ENCODE measurements at regions not wholly inside any gene's neighbourhood (a gene's known extent, or its start where the extent isn't known, plus 50 kb on each side); places are given as distances from the start of the nearest gene placed in this dataset.

- H3K27ac Mint-ChIP-seq (ENCODE audit: unreplicated experiment), result no peak overlapping the region
- H3K4me3 Mint-ChIP-seq (ENCODE audit: unreplicated experiment), result no peak overlapping the region
- TF ChIP-seq CTCF (IDR thresholded peaks at IDR 0.05), result peak; percentile 90
- H3K36me3 Mint-ChIP-seq (ENCODE audit: unreplicated experiment), result no peaks in the 10 kb centered on the region
- no peaks in the 10 kb centered on the region for H3K4me1 Mint-ChIP-seq (ENCODE audit: unreplicated experiment)
- H3K9me3 Mint-ChIP-seq (ENCODE audit: unreplicated experiment), result no peaks in the 10 kb centered on the region
- no peaks in the 10 kb centered on the region for H3K27me3 Mint-ChIP-seq (ENCODE audit: unreplicated experiment)
- no peak for DNase-seq (ENCODE audit: extremely low spot score, unreplicated experiment)
Observed at GRCh38 chr12:89051065-89051677, 301.1 kb downstream of the DUSP6 start.

- H3K27me3 Mint-ChIP-seq (ENCODE audit: unreplicated experiment), result no peaks in the 10 kb centered on the region
Observed at GRCh38 chr12:89047856-89048418, 304.4 kb downstream of the DUSP6 start.

GRCh38 chr12:89041078-89041477, 311.2 kb downstream of the DUSP6 start:
- H3K9me3 Mint-ChIP-seq (ENCODE audit: unreplicated experiment), result peaks cover 4% of the 10 kb centered on the region
- no peak for DNase-seq (ENCODE audit: extremely low spot score, unreplicated experiment)
- no peak overlapping the region for H3K4me3 Mint-ChIP-seq (ENCODE audit: unreplicated experiment)
- H3K4me1 Mint-ChIP-seq (ENCODE audit: unreplicated experiment), result peaks cover 16% of the 10 kb centered on the region
- no peaks in the 10 kb centered on the region for H3K27me3 Mint-ChIP-seq (ENCODE audit: unreplicated experiment)
- no peaks in the 10 kb centered on the region for H3K36me3 Mint-ChIP-seq (ENCODE audit: unreplicated experiment)
- H3K27ac Mint-ChIP-seq (ENCODE audit: unreplicated experiment), result no peak overlapping the region
- no peak for TF ChIP-seq CTCF (IDR thresholded peaks at IDR 0.05)

More at GRCh38 chr12:89047856-89048418, 304.4 kb downstream of the DUSP6 start:
- Mint-ChIP-seq H3K4me3 (ENCODE audit: unreplicated experiment) (no peak overlapping the region), H3K9me3 (ENCODE audit: unreplicated experiment) (no peaks in the 10 kb centered on the region), H3K27ac (ENCODE audit: unreplicated experiment) (no peak overlapping the region), H3K4me1 (ENCODE audit: unreplicated experiment) (no peaks in the 10 kb centered on the region), H3K36me3 (ENCODE audit: unreplicated experiment) (no peaks in the 10 kb centered on the region)
- TF ChIP-seq CTCF (IDR thresholded peaks at IDR 0.05), result no peak
- DNase-seq (ENCODE audit: extremely low spot score, unreplicated experiment), result no peak

GRCh38 chr12:89040146-89040964, 311.9 kb downstream of the DUSP6 start:
- DNase-seq (ENCODE audit: extremely low spot score, unreplicated experiment), result peak; percentile 87
- H3K4me1 Mint-ChIP-seq (ENCODE audit: unreplicated experiment), result peaks cover 16% of the 10 kb centered on the region
- no peaks in the 10 kb centered on the region for H3K27me3 Mint-ChIP-seq (ENCODE audit: unreplicated experiment)
- H3K9me3 Mint-ChIP-seq (ENCODE audit: unreplicated experiment), result peaks cover 4% of the 10 kb centered on the region
- no peak for TF ChIP-seq CTCF (IDR thresholded peaks at IDR 0.05)
- peak overlapping the region; percentile 70 for H3K27ac Mint-ChIP-seq (ENCODE audit: unreplicated experiment)
- no peak overlapping the region for H3K4me3 Mint-ChIP-seq (ENCODE audit: unreplicated experiment)
- H3K36me3 Mint-ChIP-seq (ENCODE audit: unreplicated experiment), result no peaks in the 10 kb centered on the region
